ENCODE measurements at regions not wholly inside any gene's neighbourhood (a gene's known extent, or its start where the extent isn't known, plus 50 kb on each side); places are given as distances from the start of the nearest gene placed in this dataset.

GRCh38 chr14:58776516-58776915, 138.8 kb downstream of the DACT1 start:
- Histone ChIP-seq H3K27ac (ENCODE audit: low read depth, low read length) (no peak overlapping the region), H3K36me3 (ENCODE audit: insufficient read depth, low read length) (no peaks in the 10 kb centered on the region), H3K9me3 (ENCODE audit: control insufficient read depth in 1 of 2, low read length in 2 of 2) (no peaks in the 10 kb centered on the region), H3K4me3 (ENCODE audit: low read length in 2 of 2) (no peak overlapping the region), H3K27me3 (ENCODE audit: insufficient read depth, low read length) (no peaks in the 10 kb centered on the region), H3K4me1 (ENCODE audit: insufficient read depth, low read length) (no peaks in the 10 kb centered on the region)
- Mint-ChIP-seq H3K4me3 (no peak overlapping the region), H3K27ac (no peak overlapping the region), H3K4me1 (no peaks in the 10 kb centered on the region), H3K27me3 (peaks cover 4 to 6% of the 10 kb centered on the region in 2 donors), H3K9me3 (peaks cover 0 to 3% (median 0%) of the 10 kb centered on the region in 8 donors), H3K36me3 (no peaks in the 10 kb centered on the region)
- DNase-seq: no peak
- POLR2A ChIA-PET (ENCODE audit: partially characterized antibody): no interaction called here
- intact Hi-C loops (cut with micrococcal nuclease): no loop called here
- CTCF ChIA-PET (ENCODE audit: partially characterized antibody): interaction anchor here (1.3 kb wide), 1 partner anchor 10 kb away, joined by 3 read pairs; no protein-coding TSS in a partner anchor

- POLR2A ChIA-PET (ENCODE audit: partially characterized antibody): no interaction called here
- Mint-ChIP-seq H3K27me3 (peaks cover 4% of the 10 kb centered on the region in 2 donors), H3K4me3 (no peak overlapping the region), H3K27ac (no peak overlapping the region), H3K9me3 (peaks cover 0 to 3% (median 0%) of the 10 kb centered on the region in 8 donors), H3K36me3 (no peaks in the 10 kb centered on the region), H3K4me1 (no peaks in the 10 kb centered on the region)
- CTCF ChIA-PET (ENCODE audit: partially characterized antibody): interaction anchor here (1.2 to 1.3 kb wide), 2 partner anchors 9 to 12 kb away, joined by 3 to 4 read pairs; no protein-coding TSS in a partner anchor
- Histone ChIP-seq H3K4me1 (ENCODE audit: insufficient read depth, low read length) (no peaks in the 10 kb centered on the region), H3K36me3 (ENCODE audit: insufficient read depth, low read length) (no peaks in the 10 kb centered on the region), H3K27me3 (ENCODE audit: insufficient read depth, low read length) (no peaks in the 10 kb centered on the region), H3K4me3 (ENCODE audit: low read length in 2 of 2) (no peak overlapping the region), H3K9me3 (ENCODE audit: control insufficient read depth in 1 of 2, low read length in 2 of 2) (no peaks in the 10 kb centered on the region), H3K27ac (ENCODE audit: low read depth, low read length) (no peak overlapping the region)
- intact Hi-C loops (cut with micrococcal nuclease): no loop called here
- DNase-seq: no peak
Measured at GRCh38 chr14:58777541-58777979, 139.8 kb downstream of the DACT1 start.

GRCh38 chr14:58778202-58778601, 140.4 kb downstream of the DACT1 start:
- Histone ChIP-seq H3K4me3 (ENCODE audit: low read length in 2 of 2) (no peak overlapping the region), H3K4me1 (ENCODE audit: insufficient read depth, low read length) (no peaks in the 10 kb centered on the region), H3K27me3 (ENCODE audit: insufficient read depth, low read length) (no peaks in the 10 kb centered on the region), H3K9me3 (ENCODE audit: control insufficient read depth in 1 of 2, low read length in 2 of 2) (no peaks in the 10 kb centered on the region), H3K36me3 (ENCODE audit: insufficient read depth, low read length) (no peaks in the 10 kb centered on the region), H3K27ac (ENCODE audit: low read depth, low read length) (no peak overlapping the region)
- H3K4me1 Mint-ChIP-seq: no peaks in the 10 kb centered on the region
- no peaks in the 10 kb centered on the region for H3K36me3 Mint-ChIP-seq
- H3K27ac Mint-ChIP-seq: no peak overlapping the region
- H3K9me3 Mint-ChIP-seq: peaks cover 0 to 3% (median 0%) of the 10 kb centered on the region in 8 donors
- POLR2A ChIA-PET (ENCODE audit: partially characterized antibody): no interaction called here
- no peak for DNase-seq
- CTCF ChIA-PET (ENCODE audit: partially characterized antibody): interaction anchor here (1.2 kb wide), 1 partner anchor 13 kb away, joined by 4 read pairs; no protein-coding TSS in a partner anchor
- H3K27me3 Mint-ChIP-seq: peaks cover 2 to 4% of the 10 kb centered on the region in 2 donors
- intact Hi-C loops (cut with micrococcal nuclease): no loop called here
- no peak overlapping the region for H3K4me3 Mint-ChIP-seq

- no peaks in the 10 kb centered on the region for H3K36me3 ChIP-seq (ENCODE audit: insufficient read depth, low read length)
- Mint-ChIP-seq H3K4me3 (no peak overlapping the region), H3K27me3 (peaks cover 2% of the 10 kb centered on the region in 2 donors), H3K9me3 (peaks cover 0 to 3% (median 0%) of the 10 kb centered on the region in 8 donors), H3K4me1 (no peaks in the 10 kb centered on the region), H3K36me3 (no peaks in the 10 kb centered on the region), H3K27ac (no peak overlapping the region)
- H3K27me3 ChIP-seq (ENCODE audit: insufficient read depth, low read length): no peaks in the 10 kb centered on the region
- H3K9me3 ChIP-seq (ENCODE audit: control insufficient read depth in 1 of 2, low read length in 2 of 2): no peaks in the 10 kb centered on the region
- no peak for DNase-seq
- POLR2A ChIA-PET (ENCODE audit: partially characterized antibody): no interaction called here
- H3K27ac ChIP-seq (ENCODE audit: low read depth, low read length): no peak overlapping the region
- H3K4me3 ChIP-seq (ENCODE audit: low read length in 2 of 2): no peak overlapping the region
- intact Hi-C loops (cut with micrococcal nuclease): no loop called here
- CTCF ChIA-PET (ENCODE audit: partially characterized antibody): interaction anchor here (0.6 kb wide), 1 partner anchor 1843 kb away, joined by 3 read pairs; no protein-coding TSS in a partner anchor
- H3K4me1 ChIP-seq (ENCODE audit: insufficient read depth, low read length): no peaks in the 10 kb centered on the region
Measured at GRCh38 chr14:58779376-58779775, 141.6 kb downstream of the DACT1 start.

GRCh38 chr14:58780185-58780584, 142.4 kb downstream of the DACT1 start:
- Histone ChIP-seq H3K27ac (ENCODE audit: low read depth, low read length) (no peak overlapping the region), H3K9me3 (ENCODE audit: control insufficient read depth in 1 of 2, low read length in 2 of 2) (no peaks in the 10 kb centered on the region), H3K4me3 (ENCODE audit: low read length in 2 of 2) (no peak overlapping the region), H3K36me3 (ENCODE audit: insufficient read depth, low read length) (no peaks in the 10 kb centered on the region), H3K27me3 (ENCODE audit: insufficient read depth, low read length) (no peaks in the 10 kb centered on the region), H3K4me1 (ENCODE audit: insufficient read depth, low read length) (no peaks in the 10 kb centered on the region)
- H3K27ac Mint-ChIP-seq: no peak overlapping the region
- POLR2A ChIA-PET (ENCODE audit: partially characterized antibody): no interaction called here
- intact Hi-C loops (cut with micrococcal nuclease): no loop called here
- H3K4me1 Mint-ChIP-seq: no peaks in the 10 kb centered on the region
- DNase-seq: no peak
- no peaks in the 10 kb centered on the region for H3K9me3 Mint-ChIP-seq
- peaks cover 2% of the 10 kb centered on the region in 2 donors for H3K27me3 Mint-ChIP-seq
- no peak overlapping the region for H3K4me3 Mint-ChIP-seq
- H3K36me3 Mint-ChIP-seq: no peaks in the 10 kb centered on the region
- CTCF ChIA-PET (ENCODE audit: partially characterized antibody): no interaction called here

GRCh38 chr14:58780605-58781004, 142.8 kb downstream of the DACT1 start:
- Mint-ChIP-seq H3K4me1 (no peaks in the 10 kb centered on the region), H3K27ac (no peak overlapping the region), H3K4me3 (no peak overlapping the region), H3K36me3 (no peaks in the 10 kb centered on the region), H3K27me3 (peaks cover 2% of the 10 kb centered on the region in 2 donors), H3K9me3 (no peaks in the 10 kb centered on the region)
- Histone ChIP-seq H3K9me3 (ENCODE audit: control insufficient read depth in 1 of 2, low read length in 2 of 2) (no peaks in the 10 kb centered on the region), H3K4me1 (ENCODE audit: insufficient read depth, low read length) (no peaks in the 10 kb centered on the region), H3K36me3 (ENCODE audit: insufficient read depth, low read length) (no peaks in the 10 kb centered on the region), H3K27me3 (ENCODE audit: insufficient read depth, low read length) (no peaks in the 10 kb centered on the region), H3K27ac (ENCODE audit: low read depth, low read length) (no peak overlapping the region), H3K4me3 (ENCODE audit: low read length in 2 of 2) (no peak overlapping the region)
- CTCF ChIA-PET (ENCODE audit: partially characterized antibody): no interaction called here
- POLR2A ChIA-PET (ENCODE audit: partially characterized antibody): no interaction called here
- DNase-seq: no peak
- intact Hi-C loops (cut with micrococcal nuclease): no loop called here

- no peaks in the 10 kb centered on the region for H3K36me3 ChIP-seq (ENCODE audit: insufficient read depth, low read length)
- ChIA-PET POLR2A (ENCODE audit: partially characterized antibody) (no interaction called here), CTCF (ENCODE audit: partially characterized antibody) (no interaction called here)
- H3K4me3 ChIP-seq (ENCODE audit: low read length in 2 of 2): no peak overlapping the region
- H3K9me3 Mint-ChIP-seq: no peaks in the 10 kb centered on the region
- no peak for DNase-seq
- H3K27me3 ChIP-seq (ENCODE audit: insufficient read depth, low read length): no peaks in the 10 kb centered on the region
- no peak overlapping the region for H3K27ac ChIP-seq (ENCODE audit: low read depth, low read length)
- H3K4me3 Mint-ChIP-seq: no peak overlapping the region
- H3K4me1 Mint-ChIP-seq: no peaks in the 10 kb centered on the region
- no peak overlapping the region for H3K27ac Mint-ChIP-seq
- H3K27me3 Mint-ChIP-seq: peaks cover 0 to 2% of the 10 kb centered on the region in 2 donors
- no peaks in the 10 kb centered on the region for H3K36me3 Mint-ChIP-seq
- no peaks in the 10 kb centered on the region for H3K9me3 ChIP-seq (ENCODE audit: control insufficient read depth in 1 of 2, low read length in 2 of 2)
- no peaks in the 10 kb centered on the region for H3K4me1 ChIP-seq (ENCODE audit: insufficient read depth, low read length)
- intact Hi-C loops (cut with micrococcal nuclease): no loop called here
Measured at GRCh38 chr14:58782011-58782410, 144.2 kb downstream of the DACT1 start.
